COLO829 (cell line): ENCODE measurements at regions not wholly inside any gene's neighbourhood (a gene's known extent, or its start where the extent isn't known, plus 50 kb on each side); places are given as distances from the start of the nearest gene placed in this dataset.
A peak's percentile ranks its signal among the peaks of the same experiment; 100 is the strongest.
"Not testable (repeated sequence)": the region's sequence is repeated elsewhere in the genome, so short reads cannot be mapped to it uniquely, and the experiment has no call there.

Experiments used
- DNase-seq: peaks from one replicate; pipeline ENCODE4 v3.0.0; 2012; ENCODE audit warnings: low spot score

DNA sequence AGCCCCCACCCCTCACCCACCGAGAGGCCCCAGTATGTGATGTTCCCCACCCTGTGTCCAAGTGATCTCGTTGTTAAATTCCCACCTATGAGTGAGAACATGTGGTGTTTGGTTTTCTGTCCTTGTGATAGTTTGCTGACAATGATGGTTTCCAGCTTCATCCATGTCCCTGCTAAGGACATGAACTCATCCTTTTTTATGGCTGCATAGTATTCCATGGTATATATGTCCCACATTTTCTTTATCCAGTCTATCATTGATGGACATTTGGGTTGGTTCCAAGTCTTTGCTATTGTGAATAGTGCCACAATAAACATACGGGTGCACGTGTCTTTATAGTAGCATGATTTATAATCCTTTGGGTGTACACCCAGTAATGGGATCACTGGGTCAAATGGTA, 79.2 kb downstream of the PXDC1 start:
- DNase-seq, result not testable (repeated sequence)

DNA sequence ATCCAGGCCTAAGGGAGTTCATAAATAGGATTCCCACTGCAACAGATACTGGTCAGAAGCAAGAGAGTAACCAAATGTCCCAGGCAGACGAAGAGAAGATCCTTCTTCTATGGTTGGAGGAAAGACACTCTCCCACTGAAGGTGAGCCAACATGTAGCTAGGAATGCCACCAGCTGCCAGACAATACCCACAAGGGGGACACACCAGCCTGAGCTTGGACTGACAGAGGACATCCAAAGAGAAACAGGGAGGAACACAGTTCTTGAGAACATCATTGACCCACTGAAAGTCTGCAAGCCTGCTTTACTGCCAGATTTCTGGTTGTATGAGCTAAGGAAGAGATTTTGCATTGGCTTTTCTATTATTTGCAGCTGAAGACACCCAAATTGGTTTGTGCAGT, 80.1 kb downstream of the PXDC1 start:
- no peak for DNase-seq

GRCh38 chr6:3670356-3670755, 81.2 kb downstream of the PXDC1 start:
- no peak for DNase-seq

GRCh38 chr6:3669916-3670315, 81.6 kb downstream of the PXDC1 start:
- no peak for DNase-seq

- no peak for DNase-seq
Observed at GRCh38 chr6:3665608-3666007, 85.9 kb downstream of the PXDC1 start.

GRCh38 chr6:3664625-3665041, 86.9 kb downstream of the PXDC1 start:
- peak; percentile 58 for DNase-seq

DNA sequence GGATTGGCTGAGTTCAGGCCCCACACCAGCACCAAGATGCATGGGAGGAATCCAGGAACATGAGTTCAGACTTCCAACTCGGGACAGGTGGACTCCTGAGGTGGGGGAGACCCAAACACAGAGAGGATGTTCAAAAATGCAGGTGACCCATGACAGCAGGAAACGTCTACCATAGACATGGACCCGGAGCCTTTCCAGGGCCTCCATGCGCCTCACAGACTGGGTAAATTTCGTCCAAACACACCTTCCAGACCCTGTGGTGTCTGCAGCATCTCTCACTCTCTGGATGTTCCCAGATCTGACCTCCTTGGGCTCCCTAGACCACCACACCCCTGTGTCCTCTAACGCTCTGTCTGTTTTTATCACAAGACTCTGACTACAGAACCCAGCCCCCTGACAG, 87.7 kb downstream of the PXDC1 start:
- DNase-seq, result no peak

DNA sequence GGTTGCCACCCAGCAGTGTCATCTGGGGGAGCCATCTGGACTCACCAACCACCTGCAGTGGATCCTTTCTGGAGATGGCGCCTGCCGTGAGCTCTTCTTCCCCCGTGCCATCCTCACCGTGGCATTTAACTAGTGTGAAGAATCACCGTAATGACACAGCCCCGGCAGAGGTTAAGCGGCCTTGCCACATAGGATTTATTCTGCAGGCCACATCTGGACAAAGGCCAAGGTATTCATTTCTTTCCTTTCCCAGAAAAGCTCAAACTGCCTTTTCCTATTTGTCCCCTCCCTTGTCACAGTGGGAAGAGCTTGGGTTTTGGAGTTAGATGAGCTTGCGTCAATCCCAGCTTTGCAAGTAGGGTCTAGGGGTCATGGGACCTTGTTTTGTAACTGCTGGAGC, 88.4 kb downstream of the PXDC1 start:
- DNase-seq, result no peak

- DNase-seq, result no peak
Observed at GRCh38 chr6:3661390-3661789, 90.1 kb downstream of the PXDC1 start.

GRCh38 chr6:3660473-3660872, 91.0 kb downstream of the PXDC1 start:
- no peak for DNase-seq

- no peak for DNase-seq
Observed at GRCh38 chr6:3659748-3660147, 91.8 kb downstream of the PXDC1 start.

- DNase-seq, result no peak
Observed at GRCh38 chr6:3656076-3656475, 95.4 kb downstream of the PXDC1 start.

- DNase-seq, result no peak
Observed at GRCh38 chr6:3654898-3655297, 96.6 kb downstream of the PXDC1 start.

GRCh38 chr6:3654436-3654835, 97.1 kb downstream of the PXDC1 start:
- DNase-seq, result no peak

DNA sequence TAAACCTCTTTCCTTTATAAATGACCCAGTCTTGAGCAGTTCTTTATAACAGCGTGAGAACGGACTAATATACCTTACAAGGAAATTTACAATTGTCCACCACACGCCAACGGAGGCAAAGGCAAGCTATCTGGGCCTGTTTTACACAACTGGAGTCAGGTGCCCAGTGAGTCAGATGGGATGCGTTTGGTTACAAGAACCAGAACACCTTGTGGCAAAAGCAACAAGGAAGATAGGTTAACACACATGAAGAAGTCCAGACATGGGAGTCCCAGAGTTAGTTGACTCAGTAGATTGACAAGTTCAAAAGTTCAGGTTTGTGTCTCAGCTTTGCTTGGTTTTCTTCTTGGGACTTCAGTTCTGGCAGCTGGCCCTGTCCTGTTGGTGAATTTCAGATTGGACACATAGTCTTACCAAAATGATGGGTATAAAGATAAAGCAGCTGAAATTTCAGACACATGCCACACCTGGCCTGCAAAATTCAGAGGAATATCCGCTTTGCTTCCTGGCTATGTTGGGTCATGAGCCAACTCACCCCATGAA, 97.9 kb downstream of the PXDC1 start:
- no peak for DNase-seq

GRCh38 chr6:3651698-3652229, 99.7 kb downstream of the PXDC1 start:
- DNase-seq, result no peak

DNA sequence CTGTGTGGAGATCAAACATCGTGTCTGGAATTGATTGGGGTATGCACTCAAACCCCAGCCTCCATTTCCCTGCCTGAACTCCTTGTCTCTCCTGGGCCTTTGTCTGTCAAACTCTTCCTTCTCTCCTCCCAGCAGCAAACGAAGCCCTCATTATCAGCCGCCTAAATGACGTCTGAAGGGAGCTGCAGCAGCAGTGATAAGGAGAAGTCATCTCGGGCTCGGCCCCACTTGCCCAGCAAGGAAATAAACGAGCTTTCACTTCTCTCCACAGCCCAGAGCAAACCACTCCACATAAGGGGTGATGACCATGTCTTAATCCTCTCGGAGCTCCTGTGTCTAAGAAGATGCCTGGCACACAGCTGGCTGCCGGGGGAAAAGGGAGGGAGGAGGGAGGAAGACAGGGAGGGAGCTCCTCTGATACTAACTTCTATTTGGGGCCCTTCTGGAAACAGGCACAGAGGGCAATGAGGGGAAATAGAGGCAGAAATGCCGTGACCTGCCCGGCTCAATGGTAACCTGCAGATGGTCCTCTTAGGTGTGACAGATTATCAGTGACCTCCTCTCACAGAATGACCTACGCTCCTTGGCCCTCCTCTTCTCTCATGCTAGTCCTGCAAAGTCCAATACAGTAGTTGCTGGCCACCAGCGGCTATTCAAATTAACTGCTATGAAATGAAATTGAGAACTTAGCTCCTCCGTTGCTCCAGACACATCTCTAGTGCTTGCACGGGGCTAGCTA, 100.4 kb downstream of the PXDC1 start:
- no peak for DNase-seq

- no peak for DNase-seq
Observed at GRCh38 chr6:3650076-3650958, 101.2 kb downstream of the PXDC1 start.

GRCh38 chr6:3648724-3649123, 102.8 kb downstream of the PXDC1 start:
- no peak for DNase-seq

GRCh38 chr6:3646616-3647362, 104.7 kb downstream of the PXDC1 start:
- DNase-seq, result no peak

GRCh38 chr6:3644739-3645012, 106.8 kb downstream of the PXDC1 start:
- no peak for DNase-seq
